GM12874 (cell line): ENCODE measurements at regions not wholly inside any gene's neighbourhood (a gene's known extent, or its start where the extent isn't known, plus 50 kb on each side); places are given as distances from the start of the nearest gene placed in this dataset.

Experiments used
- CTCF ChIP-seq: IDR thresholded peaks from 2 replicates; pipeline ENCODE4 v1.5.1; 2011; ENCODE audit warnings: low read depth, mild to moderate bottlenecking, control low read depth, low read length, moderate library complexity; ENCODE audit not compliant: insufficient read depth

- TF ChIP-seq CTCF, result no peak
These were observed 592.7 kb upstream of the MAN1A1 start for GRCh38 chr6:119942078-119942752.

- TF ChIP-seq CTCF, result no peak
These were observed 589.2 kb upstream of the MAN1A1 start for GRCh38 chr6:119938752-119939151.

- TF ChIP-seq CTCF, result no peak
These were observed 585.3 kb upstream of the MAN1A1 start for GRCh38 chr6:119934816-119935215.

GRCh38 chr6:119929121-119929520 is 579.6 kb upstream of the MAN1A1 start:
- TF ChIP-seq CTCF, result no peak

GRCh38 chr6:119922814-119923213 is 573.3 kb upstream of the MAN1A1 start:
- no peak for TF ChIP-seq CTCF

GRCh38 chr6:119921491-119922010 is 572.0 kb upstream of the MAN1A1 start:
- no peak for TF ChIP-seq CTCF

GRCh38 chr6:119917186-119917585 is 567.6 kb upstream of the MAN1A1 start:
- TF ChIP-seq CTCF, result no peak
